PC-3 (cell line): ENCODE measurements at regions not wholly inside any gene's neighbourhood (a gene's known extent, or its start where the extent isn't known, plus 50 kb on each side); places are given as distances from the start of the nearest gene placed in this dataset.

ENCODE experiments used
- CTCF ChIP-seq: fragments of 300-600 bp; sonication (generic); conservative IDR thresholded peaks from 2 replicates; pipeline ENCODE4 v1.5.1; 2017; ENCODE audit warnings: antibody characterized with exemption, low read depth, mild to moderate bottlenecking, low read length
- EZH2 ChIP-seq: fragments of 300-600 bp; sonication (generic); IDR thresholded peaks from one replicate; pipeline ENCODE4 v1.6.1; 2017; ENCODE audit warnings: antibody characterized with exemption, mild to moderate bottlenecking, low read length; ENCODE audit not compliant: unreplicated experiment
- EZH2phosphoT487 ChIP-seq: fragments of 300-600 bp; sonication (generic); IDR thresholded peaks from 2 replicates; pipeline ENCODE4 v1.6.1; 2018; ENCODE audit warnings: mild to moderate bottlenecking, antibody characterized with exemption, low read length, borderline replicate concordance

- TF ChIP-seq CTCF: no peak
- no peak for TF ChIP-seq EZH2
- TF ChIP-seq EZH2phosphoT487: no peak
Observed at GRCh38 chr3:159881208-159881607, 107.4 kb upstream of the IL12A start.
